CD4-positive, alpha-beta T cell (primary cell): ENCODE measurements at regions not wholly inside any gene's neighbourhood (a gene's known extent, or its start where the extent isn't known, plus 50 kb on each side); places are given as distances from the start of the nearest gene placed in this dataset.

Experiments used
- ATAC-seq: fragments of 200-7000 bp; cut with Tn5 transposase; one replicate; pipeline ENCODE4 v1.10.0; 2022; ENCODE audit warnings: mild to moderate bottlenecking; ENCODE audit not compliant: poor library complexity
- CTCF ChIA-PET: fragments of 350-600 bp; sonication (Branson Sonifier 250); formaldehyde crosslinking; loops from one replicate; lab custom pipeline; 2021; ENCODE audit warnings: antibody characterized with exemption, inconsistent platforms; lab: Charles Lee
- POLR2A ChIA-PET: fragments of 350-600 bp; sonication (Branson Sonifier 250); formaldehyde crosslinking; loops from one replicate; lab custom pipeline; 2021; ENCODE audit warnings: antibody characterized with exemption, inconsistent platforms; lab: Charles Lee
- DNase-seq, 14 experiments: peaks; one replicate each; pipeline ENCODE4 v3.0.0-alpha.2; 2013 to 2020; ENCODE audit warnings: mixed read lengths in 2 of 14
- H3K27ac ChIP-seq, 2 donors: one replicate each; pipeline versions ENCODE4 v1.5.1 to v1.7.0; 2013; ENCODE audit warnings: low read length in 2 of 2, low read depth in 1 of 2, mild to moderate bottlenecking in 1 of 2
- H3K27me3 ChIP-seq, 2 experiments: 1 replicate in 1 of 2; 2 replicates in 1 of 2; pipeline versions ENCODE4 v1.6.1 to v1.7.0; 2013; ENCODE audit warnings: low read length in 2 of 2, control low read depth in 1 of 2, mild to moderate bottlenecking in 1 of 2, moderate library complexity in 1 of 2; ENCODE audit not compliant: insufficient read depth in 2 of 2, control insufficient read depth in 1 of 2
- H3K36me3 ChIP-seq: one replicate; pipeline ENCODE4 v1.6.1; 2013; ENCODE audit warnings: low read length, control low read depth; ENCODE audit not compliant: insufficient read depth
- H3K4me1 ChIP-seq: one replicate; pipeline ENCODE4 v1.6.1; 2013; ENCODE audit warnings: low read length, control low read depth; ENCODE audit not compliant: insufficient read depth
- H3K4me3 ChIP-seq: one replicate; pipeline ENCODE4 v1.5.1; 2013; ENCODE audit warnings: mild to moderate bottlenecking, low read length, moderate library complexity
- H3K9me3 ChIP-seq, 2 experiments: 1 replicate in 1 of 2; 2 replicates in 1 of 2; pipeline versions ENCODE4 v1.6.1 to v1.7.0; 2013; ENCODE audit warnings: low read length in 2 of 2, mild to moderate bottlenecking in 2 of 2, control low read depth in 1 of 2, moderate library complexity in 1 of 2; ENCODE audit not compliant: control insufficient read depth in 1 of 2, insufficient read depth in 1 of 2
- H3K27ac Mint-ChIP-seq: one replicate; pipeline ENCODE4 v1.8.0; 2020; ENCODE audit warnings: mixed read lengths
- H3K27me3 Mint-ChIP-seq: one replicate; pipeline ENCODE4 v1.8.0; 2021; ENCODE audit warnings: mixed read lengths
- H3K36me3 Mint-ChIP-seq: one replicate; pipeline ENCODE4 v1.8.0; 2021; ENCODE audit warnings: low read depth, mixed read lengths
- H3K4me1 Mint-ChIP-seq: one replicate; pipeline ENCODE4 v1.8.0; 2021; ENCODE audit warnings: low read depth, mixed read lengths
- H3K4me3 Mint-ChIP-seq: one replicate; pipeline ENCODE4 v1.8.0; 2020; ENCODE audit warnings: mild to moderate bottlenecking, mixed read lengths
- H3K9me3 Mint-ChIP-seq: one replicate; pipeline ENCODE4 v1.8.0; 2020; ENCODE audit warnings: mixed read lengths
- intact Hi-C, 2 experiments: fragments of 100-400 bp; cut with DNase I in 1 of 2; cut with micrococcal nuclease in 1 of 2; formaldehyde crosslinking; loops; one replicate each; pipeline versions ENCODE4 v1.15.1 to v1.9.0; 2023 to 2025; cut with DNase I, micrococcal nuclease
- TF ChIP-seq, protein P1 (sequence below): fragments of 200-600 bp; IDR thresholded peaks from one replicate; pipeline ENCODE4 v1.8.0; 2022; ENCODE audit warnings: antibody characterized with exemption, mild to moderate bottlenecking

- H3K27ac ChIP-seq, result no peak overlapping the region
- Mint-ChIP-seq H3K9me3 (peaks cover 3% of the 10 kb centered on the region), H3K27me3 (no peaks in the 10 kb centered on the region), H3K4me1 (no peaks in the 10 kb centered on the region), H3K4me3 (no peak overlapping the region), H3K36me3 (no peaks in the 10 kb centered on the region), H3K27ac (no peak overlapping the region)
- TF ChIP-seq, protein P1, sequence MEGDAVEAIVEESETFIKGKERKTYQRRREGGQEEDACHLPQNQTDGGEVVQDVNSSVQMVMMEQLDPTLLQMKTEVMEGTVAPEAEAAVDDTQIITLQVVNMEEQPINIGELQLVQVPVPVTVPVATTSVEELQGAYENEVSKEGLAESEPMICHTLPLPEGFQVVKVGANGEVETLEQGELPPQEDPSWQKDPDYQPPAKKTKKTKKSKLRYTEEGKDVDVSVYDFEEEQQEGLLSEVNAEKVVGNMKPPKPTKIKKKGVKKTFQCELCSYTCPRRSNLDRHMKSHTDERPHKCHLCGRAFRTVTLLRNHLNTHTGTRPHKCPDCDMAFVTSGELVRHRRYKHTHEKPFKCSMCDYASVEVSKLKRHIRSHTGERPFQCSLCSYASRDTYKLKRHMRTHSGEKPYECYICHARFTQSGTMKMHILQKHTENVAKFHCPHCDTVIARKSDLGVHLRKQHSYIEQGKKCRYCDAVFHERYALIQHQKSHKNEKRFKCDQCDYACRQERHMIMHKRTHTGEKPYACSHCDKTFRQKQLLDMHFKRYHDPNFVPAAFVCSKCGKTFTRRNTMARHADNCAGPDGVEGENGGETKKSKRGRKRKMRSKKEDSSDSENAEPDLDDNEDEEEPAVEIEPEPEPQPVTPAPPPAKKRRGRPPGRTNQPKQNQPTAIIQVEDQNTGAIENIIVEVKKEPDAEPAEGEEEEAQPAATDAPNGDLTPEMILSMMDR, result no peak
- peaks cover 5 to 6% of the 10 kb centered on the region in 2 experiments for H3K9me3 ChIP-seq
- intact Hi-C loops, result no loop called here
- no peaks in the 10 kb centered on the region for H3K36me3 ChIP-seq
- no peak overlapping the region for H3K4me3 ChIP-seq
- ChIA-PET POLR2A (no interaction called here), CTCF (interaction anchor here (0.6 kb wide), 1 partner anchor 1310 kb away, joined by 3 read pairs; no protein-coding TSS in a partner anchor)
- DNase-seq (no peak), ATAC-seq (no peak)
- no peaks in the 10 kb centered on the region for H3K27me3 ChIP-seq
- H3K4me1 ChIP-seq, result no peaks in the 10 kb centered on the region
Measured at GRCh38 chr3:88362428-88362827, 212.7 kb downstream of the C3orf38 start.

DNA sequence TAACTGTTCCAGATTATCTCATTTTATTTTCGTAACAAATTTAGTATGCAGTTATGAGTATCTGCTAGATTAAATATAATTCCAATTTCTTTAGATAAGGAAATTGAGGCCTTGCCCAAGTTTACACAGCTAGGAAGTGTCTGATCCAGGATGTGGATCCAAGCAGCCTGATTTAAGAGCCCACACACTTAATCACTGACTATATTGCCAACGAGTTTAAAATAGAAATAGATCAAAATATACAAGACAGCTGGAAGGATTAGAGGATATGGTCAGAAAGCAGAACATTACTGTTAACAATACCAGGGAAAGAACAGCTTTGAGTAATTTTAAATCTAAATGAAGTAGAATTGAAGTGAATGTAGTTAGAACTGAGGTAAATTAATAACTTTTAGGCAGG lies 215.2 kb downstream of the C3orf38 start:
- no peak overlapping the region for H3K27ac ChIP-seq
- ChIA-PET CTCF (no interaction called here), POLR2A (no interaction called here)
- TF ChIP-seq, protein P1, result no peak
- Mint-ChIP-seq H3K27me3 (no peaks in the 10 kb centered on the region), H3K9me3 (no peaks in the 10 kb centered on the region), H3K4me1 (no peaks in the 10 kb centered on the region), H3K27ac (no peak overlapping the region), H3K4me3 (no peak overlapping the region), H3K36me3 (no peaks in the 10 kb centered on the region)
- no peaks in the 10 kb centered on the region for H3K27me3 ChIP-seq
- no peak for DNase-seq
- no peaks in the 10 kb centered on the region for H3K36me3 ChIP-seq
- H3K4me3 ChIP-seq, result no peak overlapping the region
- H3K4me1 ChIP-seq, result no peaks in the 10 kb centered on the region
- H3K9me3 ChIP-seq, result peaks cover 5 to 6% of the 10 kb centered on the region in 2 experiments
- ATAC-seq, result no peak
- intact Hi-C loops, result no loop called here

DNA sequence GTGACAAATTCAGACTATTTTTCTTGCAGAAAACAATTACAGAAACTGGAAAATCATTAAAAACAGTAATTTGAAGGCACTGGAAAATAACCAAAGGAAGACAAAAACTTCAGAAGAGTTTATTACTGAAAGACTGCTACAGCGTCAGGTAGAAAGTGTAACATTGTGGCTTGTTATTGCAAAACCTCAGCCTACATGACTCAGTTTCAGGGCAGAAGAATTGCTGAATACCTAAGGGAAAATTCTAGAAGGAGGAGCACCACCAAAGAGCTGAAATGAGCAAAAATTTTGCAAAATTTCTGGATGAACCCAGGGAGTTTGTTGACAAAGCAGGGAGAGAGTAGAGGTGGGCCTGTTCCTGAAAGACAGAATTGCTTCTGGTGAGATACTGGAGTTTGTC lies 219.6 kb downstream of the C3orf38 start:
- DNase-seq (no peak), ATAC-seq (no peak)
- H3K27me3 Mint-ChIP-seq, result no peaks in the 10 kb centered on the region
- H3K36me3 Mint-ChIP-seq, result no peaks in the 10 kb centered on the region
- no peak overlapping the region for H3K27ac Mint-ChIP-seq
- no peaks in the 10 kb centered on the region for H3K27me3 ChIP-seq
- TF ChIP-seq, protein P1, result no peak
- H3K4me1 ChIP-seq, result no peaks in the 10 kb centered on the region
- H3K9me3 Mint-ChIP-seq, result peaks cover 6% of the 10 kb centered on the region
- no peaks in the 10 kb centered on the region for H3K36me3 ChIP-seq
- intact Hi-C loops, result no loop called here
- CTCF ChIA-PET, result no interaction called here
- no peaks in the 10 kb centered on the region for H3K4me1 Mint-ChIP-seq
- H3K27ac ChIP-seq, result no peak overlapping the region
- H3K9me3 ChIP-seq, result no peaks in the 10 kb centered on the region
- no peak overlapping the region for H3K4me3 ChIP-seq
- POLR2A ChIA-PET, result no interaction called here
- no peak overlapping the region for H3K4me3 Mint-ChIP-seq
